Gastroesophageal sphincter (tissue), 4 donors: ENCODE measurements at regions not wholly inside any gene's neighbourhood (a gene's known extent, or its start where the extent isn't known, plus 50 kb on each side); places are given as distances from the start of the nearest gene placed in this dataset.

Experiments used
- ATAC-seq: fragments of 150-250 bp; one replicate; pipeline ENCODE4 v1.9.1; 2016; ENCODE audit warnings: mild to moderate bottlenecking, moderate library complexity
- H3K27ac ChIP-seq, 4 donors: fragments of 200-600 bp; sonication (generic) in 3 of 4; 1 replicate in 3 of 4; 2 replicates in 1 of 4; pipeline ENCODE4 v1.5.1; 2016 to 2019
- H3K27me3 ChIP-seq: fragments of 200-600 bp; sonication (generic); one replicate; pipeline ENCODE4 v1.5.1; 2019
- H3K36me3 ChIP-seq, 2 donors: fragments of 200-600 bp; sonication (generic); one replicate each; pipeline ENCODE4 v1.5.1; 2019; ENCODE audit warnings: control low read depth in 1 of 2
- H3K4me1 ChIP-seq, 3 donors: fragments of 200-600 bp; sonication (generic); 1 replicate in 2 of 3; 2 replicates in 1 of 3; pipeline ENCODE4 v1.5.1; 2016 to 2019; ENCODE audit warnings: control low read depth in 2 of 3
- H3K4me3 ChIP-seq, 2 donors: fragments of 200-600 bp; sonication (generic); one replicate each; pipeline ENCODE4 v1.5.1; 2019; ENCODE audit warnings: mild to moderate bottlenecking in 1 of 2, moderate library complexity in 1 of 2
- H3K9me3 ChIP-seq, 3 donors: fragments of 200-600 bp; sonication (generic); one replicate each; pipeline ENCODE4 v1.5.1; 2017 to 2019; ENCODE audit warnings: control low read depth in 2 of 3
- CTCF ChIP-seq, 4 experiments: fragments of 200-600 bp in 2 of 4; fragments of 450-650 bp in 2 of 4; sonication (generic) in 1 of 4; IDR thresholded peaks; one replicate each; pipeline ENCODE4 v1.5.1; 2017 to 2019; ENCODE audit warnings: antibody characterized with exemption in 4 of 4, mild to moderate bottlenecking in 2 of 4, moderate library complexity in 2 of 4
- EP300 ChIP-seq: sonication (generic); formaldehyde crosslinking; IDR thresholded peaks from one replicate; pipeline ENCODE4 v1.6.1; 2017; ENCODE audit warnings: antibody characterized with exemption, mild to moderate bottlenecking
- POLR2A ChIP-seq, 2 donors: fragments of 450-650 bp; IDR thresholded peaks; one replicate each; pipeline ENCODE4 v1.6.1; 2017; ENCODE audit warnings: antibody characterized with exemption in 2 of 2, mild to moderate bottlenecking in 2 of 2, moderate library complexity in 1 of 2
- POLR2AphosphoS5 ChIP-seq: sonication (generic); formaldehyde crosslinking; IDR thresholded peaks from one replicate; pipeline ENCODE4 v1.6.1; 2017; ENCODE audit warnings: antibody characterized with exemption
- WGBS, 2 donors: methylation state at CpG; one replicate each; pipeline ENCODE4 v1.1.5; 2018; ENCODE audit warnings: low coverage in 1 of 2; 5-methylcytosine and 5-hydroxymethylcytosine counted together

DNA sequence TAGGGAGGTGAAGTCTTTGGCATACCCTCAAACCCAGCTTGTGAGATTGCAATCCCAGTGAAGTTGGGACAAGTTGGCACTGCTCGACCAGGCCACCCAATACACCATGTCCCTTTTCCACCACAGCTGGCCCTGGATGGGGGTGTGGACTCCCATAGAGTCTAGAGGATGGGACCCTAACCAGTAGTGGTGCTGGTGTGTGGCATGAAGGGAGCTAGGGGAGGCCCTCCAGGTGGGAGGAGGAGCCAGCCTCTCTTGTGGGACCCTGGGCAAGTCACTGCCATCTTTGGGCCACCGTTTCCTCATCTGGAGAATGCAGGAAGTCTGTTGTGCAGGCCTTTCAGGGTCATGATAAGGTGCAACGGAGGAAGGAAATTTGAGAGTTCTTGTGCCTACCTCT lies 1854.9 kb downstream of the TP53TG3F start:
- 0 to 30% methylated on average over 1 of the region's 3 CpGs for WGBS, 2 donors
- H3K27ac ChIP-seq = no peak overlapping the region
- H3K4me3 ChIP-seq = no peak overlapping the region
- no peaks in the 10 kb centered on the region for H3K9me3 ChIP-seq
- no peak for ATAC-seq
- no peaks in the 10 kb centered on the region for H3K4me1 ChIP-seq
- H3K27me3 ChIP-seq = no peaks in the 10 kb centered on the region
- H3K36me3 ChIP-seq = no peaks in the 10 kb centered on the region
- TF ChIP-seq EP300 (no peak), POLR2A (IDR thresholded peaks at IDR 0.05) (no peak), CTCF (IDR thresholded peaks at IDR 0.05) (no peak), POLR2AphosphoS5 (no peak)

DNA sequence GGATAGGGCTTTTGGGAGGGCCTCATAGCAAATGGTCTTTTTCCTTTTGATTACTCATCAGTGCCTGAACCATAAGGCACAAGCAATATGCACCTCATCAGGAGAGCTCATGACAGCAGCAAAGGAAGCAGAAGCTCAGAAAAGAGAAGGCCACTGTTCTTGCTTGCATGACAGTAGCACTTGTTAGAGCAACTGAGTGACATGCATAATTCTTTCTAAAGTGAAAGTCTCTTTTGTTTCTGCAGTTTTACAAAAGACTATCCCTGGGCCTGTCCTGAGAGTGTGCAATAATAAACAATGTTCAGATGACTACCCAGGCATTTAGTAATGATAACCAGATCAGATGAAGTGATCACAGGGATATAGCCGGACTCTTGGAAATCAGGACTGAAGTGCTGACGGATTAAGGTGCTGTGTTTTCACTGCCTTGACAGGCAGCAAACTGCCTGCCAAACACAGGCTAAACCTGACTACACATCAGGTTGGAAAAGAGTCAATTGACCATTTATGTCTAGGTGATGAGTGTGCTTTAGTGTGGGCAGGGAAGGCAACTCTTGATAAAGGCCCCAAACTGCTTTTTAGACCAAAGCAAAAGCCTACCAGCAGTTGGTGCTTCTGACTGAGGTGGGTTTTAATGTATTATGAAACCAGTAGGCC lies 1860.3 kb downstream of the TP53TG3F start:
- H3K27ac ChIP-seq = no peak overlapping the region
- no peak for ATAC-seq
- no CpG with 5 or more reads among the region's 2 CpGs for WGBS, 2 donors
- H3K9me3 ChIP-seq = no peaks in the 10 kb centered on the region
- no peaks in the 10 kb centered on the region for H3K27me3 ChIP-seq
- no peaks in the 10 kb centered on the region for H3K4me1 ChIP-seq
- H3K4me3 ChIP-seq = no peak overlapping the region
- H3K36me3 ChIP-seq = no peaks in the 10 kb centered on the region
- no peak for TF ChIP-seq EP300
- TF ChIP-seq POLR2A (IDR thresholded peaks at IDR 0.05) = no peak
- TF ChIP-seq POLR2AphosphoS5 = no peak
- TF ChIP-seq CTCF (IDR thresholded peaks at IDR 0.05) = no peak

DNA sequence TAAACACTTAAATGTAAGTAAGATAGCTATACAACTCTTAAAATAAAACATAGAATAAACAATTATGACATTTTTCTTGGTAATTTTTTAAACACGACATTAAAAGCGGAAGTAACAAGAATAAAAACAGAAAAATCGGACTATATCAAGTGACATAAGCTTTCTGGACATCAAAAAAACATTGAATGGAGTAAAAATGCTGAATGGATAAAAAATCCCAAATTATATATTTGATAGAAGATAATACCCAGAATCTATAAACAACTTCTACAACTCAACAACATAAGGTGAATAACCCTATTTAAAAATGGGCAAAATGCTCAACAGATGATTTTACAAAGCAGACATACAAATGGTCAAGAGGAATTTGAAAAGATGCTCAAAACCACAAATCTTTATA lies 1866.5 kb downstream of the TP53TG3F start:
- H3K4me1 ChIP-seq = no peaks in the 10 kb centered on the region
- peaks cover 0 to 6% (median 0%) of the 10 kb centered on the region in 3 donors for H3K9me3 ChIP-seq
- TF ChIP-seq CTCF (IDR thresholded peaks at IDR 0.05) (no peak), POLR2AphosphoS5 (no peak), EP300 (no peak), POLR2A (IDR thresholded peaks at IDR 0.05) (no peak)
- no peak overlapping the region for H3K27ac ChIP-seq
- WGBS, 2 donors = 54 to 74% methylated on average over 3 of the region's 3 CpGs
- no peaks in the 10 kb centered on the region for H3K36me3 ChIP-seq
- no peak for ATAC-seq
- H3K4me3 ChIP-seq = no peak overlapping the region
- H3K27me3 ChIP-seq = no peaks in the 10 kb centered on the region

GRCh38 chr16:35339337-35339736 lies 1879.9 kb downstream of the TP53TG3F start:
- no peak overlapping the region for H3K4me3 ChIP-seq
- H3K36me3 ChIP-seq = no peaks in the 10 kb centered on the region
- ATAC-seq = no peak
- TF ChIP-seq POLR2A (IDR thresholded peaks at IDR 0.05) (no peak), POLR2AphosphoS5 (no peak), CTCF (IDR thresholded peaks at IDR 0.05) (no peak), EP300 (no peak)
- peaks cover 5% of the 10 kb centered on the region for H3K27me3 ChIP-seq
- H3K9me3 ChIP-seq = peaks cover 0 to 16% (median 0%) of the 10 kb centered on the region in 3 donors
- no peaks in the 10 kb centered on the region for H3K4me1 ChIP-seq
- no peak overlapping the region for H3K27ac ChIP-seq

GRCh38 chr16:35342012-35342411 lies 1882.6 kb downstream of the TP53TG3F start:
- Histone ChIP-seq H3K36me3 (no peaks in the 10 kb centered on the region), H3K4me3 (no peak overlapping the region), H3K9me3 (peaks cover 0 to 21% (median 0%) of the 10 kb centered on the region in 3 donors), H3K27me3 (peaks cover 10% of the 10 kb centered on the region), H3K4me1 (no peaks in the 10 kb centered on the region), H3K27ac (no peak overlapping the region)
- 18 to 34% methylated on average over 3 to 4 of the region's 4 CpGs for WGBS, 2 donors
- ATAC-seq = no peak
- TF ChIP-seq CTCF (IDR thresholded peaks at IDR 0.05) = no peak
- TF ChIP-seq POLR2AphosphoS5 = no peak
- no peak for TF ChIP-seq POLR2A (IDR thresholded peaks at IDR 0.05)
- no peak for TF ChIP-seq EP300
